NCI-H1417 treated with DMSO at 0.1 percent for 48 hours (cell line): ENCODE measurements at regions not wholly inside any gene's neighbourhood (a gene's known extent, or its start where the extent isn't known, plus 50 kb on each side); places are given as distances from the start of the nearest gene placed in this dataset.
A peak's percentile ranks its signal among the peaks of the same experiment; 100 is the strongest.

Experiments
- DNase-seq: peaks from one replicate; lab custom pipeline; 2025; lab: John Stamatoyannopoulos, UW

GRCh38 chr13:57224414-57224813 is 57.4 kb downstream of the PRR20E start:
- DNase-seq = no peak

DNA sequence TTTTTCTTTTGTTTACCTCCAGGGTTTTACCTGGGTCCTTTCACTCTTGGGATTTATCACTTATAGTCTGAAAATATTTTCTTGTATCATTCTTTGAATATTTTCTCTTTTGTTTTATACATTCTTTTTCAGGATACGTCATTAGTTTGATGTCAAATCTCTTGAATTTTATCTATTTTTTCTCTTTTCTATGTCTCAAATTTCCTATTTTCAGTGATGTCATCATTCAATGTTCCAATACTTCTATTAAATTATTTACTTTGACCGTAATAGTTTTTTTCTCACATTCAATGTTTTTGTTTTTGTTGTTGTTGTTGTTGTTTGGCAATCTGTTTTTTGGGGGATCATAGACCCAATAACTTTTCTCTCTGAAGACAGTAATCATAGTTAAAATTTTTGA is 83.5 kb downstream of the PRR20E start:
- no peak for DNase-seq

DNA sequence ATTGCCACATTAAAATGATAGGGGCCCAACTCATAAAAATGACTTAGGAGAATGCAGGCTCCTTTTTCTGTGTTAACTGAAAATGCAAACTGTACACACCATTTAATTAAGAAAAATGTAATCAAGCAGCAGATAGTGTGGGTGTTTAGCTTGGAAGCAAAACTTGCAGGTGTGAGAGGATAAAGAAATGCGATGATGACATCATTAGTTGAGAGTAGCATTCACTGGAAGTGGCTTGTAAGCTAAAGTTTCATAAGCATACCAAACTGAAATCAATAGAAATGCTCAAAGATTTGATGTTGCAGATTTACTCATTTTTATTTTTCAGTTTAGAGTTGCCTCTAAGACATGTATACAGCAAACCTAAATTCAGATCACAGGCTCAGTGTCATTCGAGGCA is 86.6 kb downstream of the PRR20E start:
- no peak for DNase-seq

DNA sequence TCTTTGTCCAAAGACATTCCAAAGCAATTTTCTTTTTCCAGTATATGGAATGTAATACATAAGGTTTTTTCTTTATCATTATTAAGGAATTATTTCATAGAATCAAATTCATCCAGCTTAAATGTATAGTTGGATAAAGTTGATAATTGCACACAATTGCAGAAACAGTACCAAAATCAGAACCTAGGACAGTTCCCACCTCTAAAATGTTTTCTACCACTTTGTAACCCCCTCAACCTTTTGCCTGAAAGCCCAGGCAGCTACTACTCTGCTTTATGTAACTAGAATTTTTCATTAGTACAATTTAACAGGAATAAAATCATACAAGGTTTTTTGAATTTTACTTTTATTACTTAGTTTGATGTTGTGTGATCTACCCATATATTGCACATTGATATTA is 98.0 kb downstream of the PRR20E start:
- no peak for DNase-seq

DNA sequence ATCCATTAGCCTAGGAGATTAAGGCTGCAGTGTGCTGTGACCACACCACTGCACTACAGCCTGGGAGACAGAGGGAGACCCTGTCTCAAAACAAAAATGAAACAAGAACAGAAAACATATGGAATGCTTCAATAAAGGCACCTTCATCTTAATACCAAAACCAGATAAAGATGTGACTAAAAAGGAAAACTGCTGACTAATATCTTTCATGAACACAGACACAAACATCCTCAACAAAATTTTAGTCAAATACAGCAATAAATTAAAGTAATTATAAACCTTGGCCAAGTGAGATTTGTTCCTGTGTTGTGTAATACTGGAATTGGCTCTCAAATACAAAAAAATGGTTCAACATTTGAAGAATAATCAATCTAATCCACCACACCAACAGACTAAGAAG is 103.5 kb downstream of the PRR20E start:
- DNase-seq = no peak

DNA sequence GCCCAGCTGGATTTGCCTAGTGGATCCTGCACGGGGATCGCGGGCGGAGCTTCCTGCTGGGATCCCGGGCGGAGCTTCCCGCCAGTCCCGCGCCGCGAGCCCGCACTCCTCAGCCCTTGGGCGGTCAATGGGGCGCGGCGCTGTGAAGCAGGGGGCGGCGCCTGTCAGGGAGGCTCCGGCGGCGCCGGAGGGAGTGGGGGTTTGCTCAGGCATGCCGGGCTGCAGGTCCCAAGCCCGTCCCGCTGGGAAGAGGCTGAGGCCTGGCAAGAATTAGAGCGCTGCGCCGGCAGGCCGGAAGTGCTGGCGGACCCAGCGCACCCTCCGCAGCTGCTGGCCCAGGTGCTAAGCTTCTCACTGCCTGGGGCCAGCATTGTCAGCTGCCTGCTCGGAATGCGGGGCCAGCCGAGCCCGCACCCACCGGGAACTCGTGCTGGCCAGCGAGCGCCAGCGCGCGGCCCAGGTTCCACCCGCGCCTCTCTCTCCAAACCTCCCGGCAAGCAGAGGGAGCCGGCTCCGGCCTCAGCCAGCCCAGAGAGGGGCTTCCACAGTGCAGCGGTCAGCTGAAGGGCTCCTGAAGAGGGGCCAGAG is 119.6 kb downstream of the PRR20E start:
- no peak for DNase-seq

GRCh38 chr13:57302604-57303003 is 135.6 kb downstream of the PRR20E start:
- no peak for DNase-seq

GRCh38 chr13:57311009-57311586 is 144.1 kb downstream of the PRR20E start:
- DNase-seq = no peak

- DNase-seq = no peak
Measured at GRCh38 chr13:57314897-57315520, 148.0 kb downstream of the PRR20E start.

- DNase-seq = no peak
Measured at GRCh38 chr13:57326532-57326931, 159.5 kb downstream of the PRR20E start.

GRCh38 chr13:57340878-57341277 is 173.9 kb downstream of the PRR20E start:
- DNase-seq = no peak

GRCh38 chr13:57345526-57345925 is 178.5 kb downstream of the PRR20E start:
- no peak for DNase-seq

- DNase-seq = no peak
Measured at GRCh38 chr13:57346786-57347185, 179.8 kb downstream of the PRR20E start.

DNA sequence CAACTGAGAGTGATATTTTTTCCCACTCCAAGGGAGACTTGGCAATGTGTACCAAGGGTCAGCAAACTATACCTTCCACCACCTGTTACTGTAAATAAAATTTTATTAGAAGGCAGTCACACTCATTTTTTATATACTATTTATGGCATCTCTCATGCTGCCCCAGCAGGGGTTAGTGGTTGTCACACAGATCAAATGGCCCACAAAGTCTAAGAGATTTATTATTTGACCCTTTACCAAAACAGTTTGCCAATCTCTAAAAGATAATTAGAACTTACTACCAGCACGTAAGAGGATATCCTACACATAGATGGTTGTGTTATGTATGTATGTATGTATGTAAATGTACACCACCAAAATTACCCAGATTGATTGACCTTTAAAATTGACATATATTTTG is 185.1 kb downstream of the PRR20E start:
- DNase-seq = peak; percentile 20

GRCh38 chr13:57353831-57354230 is 186.8 kb downstream of the PRR20E start:
- DNase-seq = no peak

- no peak for DNase-seq
Measured at GRCh38 chr13:57375876-57376275, 208.9 kb downstream of the PRR20E start.

GRCh38 chr13:57408312-57408711 is 223.2 kb upstream of the PCDH17 start:
- DNase-seq = no peak

- no peak for DNase-seq
Measured at GRCh38 chr13:57409121-57409520, 222.4 kb upstream of the PCDH17 start.

DNA sequence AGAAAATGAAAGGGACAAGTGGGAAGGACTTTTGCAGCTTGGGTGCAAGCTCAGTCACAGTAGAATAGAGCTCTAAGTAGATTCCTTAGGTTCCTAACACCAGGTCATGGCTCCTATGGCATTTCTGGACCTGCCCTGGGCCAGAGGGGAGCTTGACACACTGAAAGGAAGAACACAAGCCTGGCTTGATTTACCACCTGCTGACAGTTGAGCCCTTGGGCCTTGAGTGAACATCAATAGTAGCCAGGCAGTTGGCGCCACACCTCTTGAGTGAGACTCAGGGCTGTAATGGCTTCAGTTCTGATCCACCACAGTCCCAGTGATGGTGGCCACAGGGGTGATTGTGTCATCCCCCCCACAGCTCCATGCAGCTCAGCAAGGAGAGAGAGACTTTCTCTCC is 221.9 kb upstream of the PCDH17 start:
- no peak for DNase-seq

- DNase-seq = no peak
Measured at GRCh38 chr13:57418067-57418677, 213.4 kb upstream of the PCDH17 start.

GRCh38 chr13:57424379-57424778 is 207.2 kb upstream of the PCDH17 start:
- DNase-seq = no peak

DNA sequence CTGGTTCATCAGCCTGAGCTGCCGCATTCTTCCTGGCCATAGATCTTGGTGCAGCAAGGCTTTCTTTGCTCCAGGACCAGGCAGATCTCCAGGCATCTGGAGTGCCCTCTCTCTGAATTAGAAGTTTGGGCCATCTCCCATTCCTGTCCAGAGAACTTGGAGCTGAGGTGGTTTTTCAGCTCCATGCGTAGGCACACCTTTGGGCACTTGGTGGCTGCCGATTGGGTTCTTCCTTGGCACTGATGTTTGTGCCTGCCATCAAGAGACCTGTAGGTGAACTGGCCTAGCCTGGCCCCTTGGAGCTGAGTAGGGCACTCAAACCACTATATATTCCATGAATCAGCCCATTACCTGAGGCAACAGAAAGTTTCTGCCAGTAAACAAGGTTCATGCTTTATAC is 206.0 kb upstream of the PCDH17 start:
- DNase-seq = no peak

DNA sequence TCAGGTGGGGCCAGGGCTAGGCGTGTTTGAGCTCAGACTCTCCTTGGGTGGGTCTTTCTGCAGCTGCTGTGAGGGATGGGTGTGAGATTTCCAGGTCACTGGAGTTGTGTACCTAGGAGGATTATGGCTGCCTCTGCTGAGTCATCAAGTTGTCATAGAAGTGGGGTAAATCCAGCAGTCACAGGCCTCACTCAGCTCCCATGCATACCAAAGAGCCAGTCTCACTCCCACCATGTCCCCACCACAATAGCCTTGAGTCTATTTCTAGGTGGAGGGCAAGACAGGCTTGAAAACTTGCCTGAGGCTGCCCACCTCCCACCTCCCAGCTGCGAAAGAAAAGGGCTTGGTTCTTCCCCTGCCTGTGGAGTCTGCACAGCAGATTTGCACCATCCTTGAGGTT is 194.0 kb upstream of the PCDH17 start:
- DNase-seq = no peak
